ENCODE measurements at regions not wholly inside any gene's neighbourhood (a gene's known extent, or its start where the extent isn't known, plus 50 kb on each side); places are given as distances from the start of the nearest gene placed in this dataset.

GRCh38 chr20:60424267-60424902, 466.2 kb downstream of the CDH26 start:
- no peak overlapping the region for H3K4me2 ChIP-seq (ENCODE audit: low read length)
- H2AK5ac ChIP-seq (ENCODE audit: low read length) = no peak overlapping the region
- H3K36me3 ChIP-seq (ENCODE audit: control insufficient read depth in 1 of 2, insufficient read depth in 2 of 2, low read length in 2 of 2) = no peaks in the 10 kb centered on the region
- no peak overlapping the region for H3K4me3 ChIP-seq (ENCODE audit: low read depth, low read length)
- DNase-seq = no peak
- H3K27ac ChIP-seq (ENCODE audit: low read depth, low read length) = no peak overlapping the region
- no peak overlapping the region for H3K18ac ChIP-seq (ENCODE audit: low read length)
- no peaks in the 10 kb centered on the region for H3K27me3 ChIP-seq (ENCODE audit: insufficient read depth, low read length)
- H3K23ac ChIP-seq (ENCODE audit: low read length) = no peak overlapping the region
- no peaks in the 10 kb centered on the region for H3K4me1 ChIP-seq (ENCODE audit: control insufficient read depth in 1 of 2, insufficient read depth in 2 of 2, low read length in 2 of 2)
- WGBS (ENCODE audit: extremely low coverage, insufficient coverage, insufficient read length) = no CpG with 5 or more reads among the region's 4 CpGs
- no peaks in the 10 kb centered on the region for H3K79me2 ChIP-seq (ENCODE audit: control insufficient read depth, insufficient read depth, low read length, poor library complexity)
- no peak overlapping the region for H2AFZ ChIP-seq (ENCODE audit: insufficient read depth, low read length, poor library complexity)
- no peak overlapping the region for H2BK120ac ChIP-seq (ENCODE audit: insufficient read depth, low read length, poor library complexity)
- H4K91ac ChIP-seq (ENCODE audit: low read depth, low read length) = no peak overlapping the region
- H4K12ac ChIP-seq (ENCODE audit: low read depth, low read length) = no peak overlapping the region
- no peaks in the 10 kb centered on the region for H3K9me3 ChIP-seq (ENCODE audit: insufficient read depth, low read depth, low read length)
- no peak overlapping the region for H2BK12ac ChIP-seq (ENCODE audit: low read length)
- no peak overlapping the region for H2BK5ac ChIP-seq (ENCODE audit: low read depth, low read length, poor library complexity)
- no peak overlapping the region for H4K8ac ChIP-seq (ENCODE audit: low read depth, low read length)
- H3K79me1 ChIP-seq (ENCODE audit: low read length) = no peaks in the 10 kb centered on the region
- H3K4ac ChIP-seq (ENCODE audit: low read depth, low read length) = no peak overlapping the region
- no peak overlapping the region for H3K9ac ChIP-seq (ENCODE audit: low read length)
- H3K14ac ChIP-seq (ENCODE audit: low read length) = no peak overlapping the region

- H2AFZ ChIP-seq (ENCODE audit: insufficient read depth, low read length, poor library complexity) = no peak overlapping the region
- no peak for DNase-seq
- H4K8ac ChIP-seq (ENCODE audit: low read depth, low read length) = no peak overlapping the region
- no peak overlapping the region for H3K27ac ChIP-seq (ENCODE audit: low read depth, low read length)
- peaks cover 2% of the 10 kb centered on the region for H3K9me3 ChIP-seq (ENCODE audit: insufficient read depth, low read depth, low read length)
- no peak overlapping the region for H3K4ac ChIP-seq (ENCODE audit: low read depth, low read length)
- no peak overlapping the region for H3K23ac ChIP-seq (ENCODE audit: low read length)
- H3K79me1 ChIP-seq (ENCODE audit: low read length) = no peaks in the 10 kb centered on the region
- H2BK12ac ChIP-seq (ENCODE audit: low read length) = no peak overlapping the region
- H3K18ac ChIP-seq (ENCODE audit: low read length) = no peak overlapping the region
- no peaks in the 10 kb centered on the region for H3K36me3 ChIP-seq (ENCODE audit: control insufficient read depth in 1 of 2, insufficient read depth in 2 of 2, low read length in 2 of 2)
- no CpG with 5 or more reads among the region's 6 CpGs for WGBS (ENCODE audit: extremely low coverage, insufficient coverage, insufficient read length)
- H2BK5ac ChIP-seq (ENCODE audit: low read depth, low read length, poor library complexity) = no peak overlapping the region
- no peak overlapping the region for H3K4me3 ChIP-seq (ENCODE audit: low read depth, low read length)
- no peaks in the 10 kb centered on the region for H3K27me3 ChIP-seq (ENCODE audit: insufficient read depth, low read length)
- no peaks in the 10 kb centered on the region for H3K79me2 ChIP-seq (ENCODE audit: control insufficient read depth, insufficient read depth, low read length, poor library complexity)
- no peak overlapping the region for H3K14ac ChIP-seq (ENCODE audit: low read length)
- H4K12ac ChIP-seq (ENCODE audit: low read depth, low read length) = no peak overlapping the region
- no peak overlapping the region for H4K91ac ChIP-seq (ENCODE audit: low read depth, low read length)
- no peak overlapping the region for H3K9ac ChIP-seq (ENCODE audit: low read length)
- H3K4me1 ChIP-seq (ENCODE audit: control insufficient read depth in 1 of 2, insufficient read depth in 2 of 2, low read length in 2 of 2) = no peaks in the 10 kb centered on the region
- H2BK120ac ChIP-seq (ENCODE audit: insufficient read depth, low read length, poor library complexity) = no peak overlapping the region
- H2AK5ac ChIP-seq (ENCODE audit: low read length) = no peak overlapping the region
- H3K4me2 ChIP-seq (ENCODE audit: low read length) = no peak overlapping the region
These were observed 469.3 kb downstream of the CDH26 start for GRCh38 chr20:60427516-60427915.

- no CpG with 5 or more reads among the region's 2 CpGs for WGBS (ENCODE audit: extremely low coverage, insufficient coverage, insufficient read length)
These were observed 470.4 kb downstream of the CDH26 start for GRCh38 chr20:60428651-60429050.

GRCh38 chr20:60430516-60431001, 472.3 kb downstream of the CDH26 start:
- no peak overlapping the region for H3K18ac ChIP-seq (ENCODE audit: low read length)
- no CpG with 5 or more reads among the region's 14 CpGs for WGBS (ENCODE audit: extremely low coverage, insufficient coverage, insufficient read length)
- DNase-seq = no peak
- no peak overlapping the region for H3K14ac ChIP-seq (ENCODE audit: low read length)
- H4K91ac ChIP-seq (ENCODE audit: low read depth, low read length) = no peak overlapping the region
- H3K79me1 ChIP-seq (ENCODE audit: low read length) = no peaks in the 10 kb centered on the region
- peaks cover 2% of the 10 kb centered on the region for H3K9me3 ChIP-seq (ENCODE audit: insufficient read depth, low read depth, low read length)
- H3K4me3 ChIP-seq (ENCODE audit: low read depth, low read length) = peak overlapping the region; percentile 1
- no peaks in the 10 kb centered on the region for H3K27me3 ChIP-seq (ENCODE audit: insufficient read depth, low read length)
- no peak overlapping the region for H3K4ac ChIP-seq (ENCODE audit: low read depth, low read length)
- no peak overlapping the region for H2BK12ac ChIP-seq (ENCODE audit: low read length)
- H3K9ac ChIP-seq (ENCODE audit: low read length) = no peak overlapping the region
- no peaks in the 10 kb centered on the region for H3K79me2 ChIP-seq (ENCODE audit: control insufficient read depth, insufficient read depth, low read length, poor library complexity)
- no peak overlapping the region for H2BK120ac ChIP-seq (ENCODE audit: insufficient read depth, low read length, poor library complexity)
- no peaks in the 10 kb centered on the region for H3K36me3 ChIP-seq (ENCODE audit: control insufficient read depth in 1 of 2, insufficient read depth in 2 of 2, low read length in 2 of 2)
- no peak overlapping the region for H3K23ac ChIP-seq (ENCODE audit: low read length)
- no peak overlapping the region for H4K12ac ChIP-seq (ENCODE audit: low read depth, low read length)
- H3K4me1 ChIP-seq (ENCODE audit: control insufficient read depth in 1 of 2, insufficient read depth in 2 of 2, low read length in 2 of 2) = no peaks in the 10 kb centered on the region
- H2AK5ac ChIP-seq (ENCODE audit: low read length) = no peak overlapping the region
- H3K4me2 ChIP-seq (ENCODE audit: low read length) = no peak overlapping the region
- H4K8ac ChIP-seq (ENCODE audit: low read depth, low read length) = no peak overlapping the region
- H3K27ac ChIP-seq (ENCODE audit: low read depth, low read length) = no peak overlapping the region
- H2BK5ac ChIP-seq (ENCODE audit: low read depth, low read length, poor library complexity) = no peak overlapping the region
- no peak overlapping the region for H2AFZ ChIP-seq (ENCODE audit: insufficient read depth, low read length, poor library complexity)

More at GRCh38 chr20:60428651-60429050, 470.4 kb downstream of the CDH26 start:
- Histone ChIP-seq H4K12ac (ENCODE audit: low read depth, low read length) (no peak overlapping the region), H3K4me1 (ENCODE audit: control insufficient read depth in 1 of 2, insufficient read depth in 2 of 2, low read length in 2 of 2) (no peaks in the 10 kb centered on the region), H3K79me2 (ENCODE audit: control insufficient read depth, insufficient read depth, low read length, poor library complexity) (no peaks in the 10 kb centered on the region), H4K91ac (ENCODE audit: low read depth, low read length) (no peak overlapping the region), H3K27ac (ENCODE audit: low read depth, low read length) (no peak overlapping the region), H3K4me3 (ENCODE audit: low read depth, low read length) (no peak overlapping the region), H2BK12ac (ENCODE audit: low read length) (no peak overlapping the region), H2AK5ac (ENCODE audit: low read length) (no peak overlapping the region), H2AFZ (ENCODE audit: insufficient read depth, low read length, poor library complexity) (no peak overlapping the region), H2BK5ac (ENCODE audit: low read depth, low read length, poor library complexity) (no peak overlapping the region), H3K18ac (ENCODE audit: low read length) (no peak overlapping the region), H3K9me3 (ENCODE audit: insufficient read depth, low read depth, low read length) (peaks cover 2% of the 10 kb centered on the region), H3K23ac (ENCODE audit: low read length) (no peak overlapping the region), H3K36me3 (ENCODE audit: control insufficient read depth in 1 of 2, insufficient read depth in 2 of 2, low read length in 2 of 2) (no peaks in the 10 kb centered on the region), H3K4ac (ENCODE audit: low read depth, low read length) (no peak overlapping the region), H3K27me3 (ENCODE audit: insufficient read depth, low read length) (no peaks in the 10 kb centered on the region), H3K14ac (ENCODE audit: low read length) (no peak overlapping the region), H4K8ac (ENCODE audit: low read depth, low read length) (no peak overlapping the region), H2BK120ac (ENCODE audit: insufficient read depth, low read length, poor library complexity) (no peak overlapping the region), H3K4me2 (ENCODE audit: low read length) (no peak overlapping the region), H3K9ac (ENCODE audit: low read length) (no peak overlapping the region), H3K79me1 (ENCODE audit: low read length) (no peaks in the 10 kb centered on the region)
- DNase-seq = no peak
